Activated T-cell treated with anti-CD3 and anti-CD28 coated beads, Interleukin-2, amount 50 U/mL, for 24 hours (primary cell): ENCODE measurements at regions not wholly inside any gene's neighbourhood (a gene's known extent, or its start where the extent isn't known, plus 50 kb on each side); places are given as distances from the start of the nearest gene placed in this dataset.

Experiments
- DNase-seq: peaks from one replicate; pipeline ENCODE4 v3.0.0-alpha.2; 2020
- H3K27ac Mint-ChIP-seq: 2 replicates; pipeline ENCODE4 v1.8.0; 2020; ENCODE audit warnings: mild to moderate bottlenecking, mixed read lengths
- H3K27me3 Mint-ChIP-seq: 2 replicates; pipeline ENCODE4 v1.8.0; 2020; ENCODE audit warnings: mixed read lengths
- H3K36me3 Mint-ChIP-seq: 2 replicates; pipeline ENCODE4 v1.8.0; 2020; ENCODE audit warnings: low read depth, mixed read lengths
- H3K4me1 Mint-ChIP-seq: 2 replicates; pipeline ENCODE4 v1.8.0; 2020; ENCODE audit warnings: low read depth, mixed read lengths
- H3K4me3 Mint-ChIP-seq: 2 replicates; pipeline ENCODE4 v1.8.0; 2020; ENCODE audit warnings: mild to moderate bottlenecking, moderate library complexity, mixed read lengths
- H3K9me3 Mint-ChIP-seq: 2 replicates; pipeline ENCODE4 v1.8.0; 2020; ENCODE audit warnings: mixed read lengths

- Mint-ChIP-seq H3K27me3 (peaks cover 7% of the 10 kb centered on the region), H3K4me3 (no peak overlapping the region), H3K9me3 (no peaks in the 10 kb centered on the region), H3K36me3 (no peaks in the 10 kb centered on the region), H3K4me1 (no peaks in the 10 kb centered on the region), H3K27ac (no peak overlapping the region)
- no peak for DNase-seq
Observed at GRCh38 chr6:12516070-12516469, 200.5 kb upstream of the PHACTR1 start.

- H3K4me3 Mint-ChIP-seq, result no peak overlapping the region
- no peaks in the 10 kb centered on the region for H3K4me1 Mint-ChIP-seq
- DNase-seq, result no peak
- H3K27me3 Mint-ChIP-seq, result peaks cover 20% of the 10 kb centered on the region
- H3K9me3 Mint-ChIP-seq, result no peaks in the 10 kb centered on the region
- H3K36me3 Mint-ChIP-seq, result no peaks in the 10 kb centered on the region
- H3K27ac Mint-ChIP-seq, result no peak overlapping the region
Observed at GRCh38 chr6:12522347-12522746, 194.2 kb upstream of the PHACTR1 start.

- H3K4me1 Mint-ChIP-seq, result no peaks in the 10 kb centered on the region
- no peaks in the 10 kb centered on the region for H3K36me3 Mint-ChIP-seq
- no peak overlapping the region for H3K27ac Mint-ChIP-seq
- H3K9me3 Mint-ChIP-seq, result no peaks in the 10 kb centered on the region
- H3K27me3 Mint-ChIP-seq, result peaks cover 27% of the 10 kb centered on the region
- DNase-seq, result no peak
- H3K4me3 Mint-ChIP-seq, result no peak overlapping the region
Observed at GRCh38 chr6:12523726-12524125, 192.8 kb upstream of the PHACTR1 start.

GRCh38 chr6:12525276-12525675 is 191.3 kb upstream of the PHACTR1 start:
- Mint-ChIP-seq H3K4me3 (no peak overlapping the region), H3K4me1 (no peaks in the 10 kb centered on the region), H3K27ac (no peak overlapping the region), H3K27me3 (peaks cover 32% of the 10 kb centered on the region), H3K36me3 (no peaks in the 10 kb centered on the region), H3K9me3 (no peaks in the 10 kb centered on the region)
- no peak for DNase-seq

GRCh38 chr6:12527339-12527738 is 189.2 kb upstream of the PHACTR1 start:
- Mint-ChIP-seq H3K27ac (no peak overlapping the region), H3K4me1 (no peaks in the 10 kb centered on the region), H3K4me3 (no peak overlapping the region), H3K27me3 (peaks cover 34% of the 10 kb centered on the region), H3K36me3 (no peaks in the 10 kb centered on the region), H3K9me3 (no peaks in the 10 kb centered on the region)
- no peak for DNase-seq

- H3K4me1 Mint-ChIP-seq, result no peaks in the 10 kb centered on the region
- no peak overlapping the region for H3K4me3 Mint-ChIP-seq
- H3K9me3 Mint-ChIP-seq, result no peaks in the 10 kb centered on the region
- no peak for DNase-seq
- H3K27me3 Mint-ChIP-seq, result peaks cover 31% of the 10 kb centered on the region
- H3K27ac Mint-ChIP-seq, result no peak overlapping the region
- H3K36me3 Mint-ChIP-seq, result no peaks in the 10 kb centered on the region
Observed at GRCh38 chr6:12528136-12528535, 188.4 kb upstream of the PHACTR1 start.

- H3K27me3 Mint-ChIP-seq, result peaks cover 29% of the 10 kb centered on the region
- no peaks in the 10 kb centered on the region for H3K9me3 Mint-ChIP-seq
- no peak overlapping the region for H3K27ac Mint-ChIP-seq
- DNase-seq, result no peak
- H3K4me3 Mint-ChIP-seq, result no peak overlapping the region
- no peaks in the 10 kb centered on the region for H3K36me3 Mint-ChIP-seq
- H3K4me1 Mint-ChIP-seq, result no peaks in the 10 kb centered on the region
Observed at GRCh38 chr6:12528581-12529363, 187.8 kb upstream of the PHACTR1 start.

- Mint-ChIP-seq H3K27ac (no peak overlapping the region), H3K4me3 (no peak overlapping the region), H3K36me3 (no peaks in the 10 kb centered on the region), H3K9me3 (no peaks in the 10 kb centered on the region), H3K4me1 (no peaks in the 10 kb centered on the region), H3K27me3 (peaks cover 22% of the 10 kb centered on the region)
- DNase-seq, result no peak
Observed at GRCh38 chr6:12529364-12530019, 187.1 kb upstream of the PHACTR1 start.

- Mint-ChIP-seq H3K36me3 (no peaks in the 10 kb centered on the region), H3K9me3 (no peaks in the 10 kb centered on the region), H3K27me3 (peaks cover 20% of the 10 kb centered on the region), H3K27ac (no peak overlapping the region), H3K4me3 (no peak overlapping the region), H3K4me1 (no peaks in the 10 kb centered on the region)
- no peak for DNase-seq
Observed at GRCh38 chr6:12530345-12530744, 186.2 kb upstream of the PHACTR1 start.

GRCh38 chr6:12533586-12533985 is 183.0 kb upstream of the PHACTR1 start:
- DNase-seq, result no peak
- Mint-ChIP-seq H3K27me3 (peaks cover 16% of the 10 kb centered on the region), H3K27ac (no peak overlapping the region), H3K4me3 (no peak overlapping the region), H3K36me3 (no peaks in the 10 kb centered on the region), H3K9me3 (no peaks in the 10 kb centered on the region), H3K4me1 (no peaks in the 10 kb centered on the region)

GRCh38 chr6:12534069-12534853 is 182.3 kb upstream of the PHACTR1 start:
- H3K4me1 Mint-ChIP-seq, result no peaks in the 10 kb centered on the region
- no peaks in the 10 kb centered on the region for H3K36me3 Mint-ChIP-seq
- DNase-seq, result no peak
- no peak overlapping the region for H3K27ac Mint-ChIP-seq
- peaks cover 14% of the 10 kb centered on the region for H3K27me3 Mint-ChIP-seq
- no peak overlapping the region for H3K4me3 Mint-ChIP-seq
- no peaks in the 10 kb centered on the region for H3K9me3 Mint-ChIP-seq

GRCh38 chr6:12535586-12536314 is 180.8 kb upstream of the PHACTR1 start:
- H3K4me3 Mint-ChIP-seq, result no peak overlapping the region
- no peaks in the 10 kb centered on the region for H3K9me3 Mint-ChIP-seq
- peaks cover 12% of the 10 kb centered on the region for H3K27me3 Mint-ChIP-seq
- H3K4me1 Mint-ChIP-seq, result no peaks in the 10 kb centered on the region
- H3K27ac Mint-ChIP-seq, result no peak overlapping the region
- no peak for DNase-seq
- H3K36me3 Mint-ChIP-seq, result no peaks in the 10 kb centered on the region

GRCh38 chr6:12536416-12536815 is 180.2 kb upstream of the PHACTR1 start:
- no peak for DNase-seq
- H3K4me1 Mint-ChIP-seq, result no peaks in the 10 kb centered on the region
- no peaks in the 10 kb centered on the region for H3K36me3 Mint-ChIP-seq
- no peak overlapping the region for H3K4me3 Mint-ChIP-seq
- peaks cover 12% of the 10 kb centered on the region for H3K27me3 Mint-ChIP-seq
- H3K27ac Mint-ChIP-seq, result no peak overlapping the region
- H3K9me3 Mint-ChIP-seq, result no peaks in the 10 kb centered on the region

GRCh38 chr6:12537389-12537788 is 179.2 kb upstream of the PHACTR1 start:
- H3K36me3 Mint-ChIP-seq, result no peaks in the 10 kb centered on the region
- H3K4me1 Mint-ChIP-seq, result no peaks in the 10 kb centered on the region
- no peak for DNase-seq
- peaks cover 3% of the 10 kb centered on the region for H3K9me3 Mint-ChIP-seq
- H3K27me3 Mint-ChIP-seq, result peaks cover 12% of the 10 kb centered on the region
- H3K27ac Mint-ChIP-seq, result no peak overlapping the region
- no peak overlapping the region for H3K4me3 Mint-ChIP-seq
